Heart left ventricle (tissue), 16 donors: ENCODE measurements at regions not wholly inside any gene's neighbourhood (a gene's known extent, or its start where the extent isn't known, plus 50 kb on each side); places are given as distances from the start of the nearest gene placed in this dataset.

ENCODE experiments used
- ATAC-seq, 4 donors: fragments of 200-7000 bp; cut with Tn5 transposase; one replicate each; pipeline ENCODE4 v1.9.1; 2020 to 2022; ENCODE audit warnings: moderate library complexity in 4 of 4, mild to moderate bottlenecking in 3 of 4, moderate number of reproducible peaks in 1 of 4
- DNase-seq, 5 donors: peaks; one replicate each; pipeline ENCODE4 v3.0.0-alpha.2; 2020
- H3K27ac ChIP-seq, 12 donors: fragments of 200-600 bp; sonication (generic) in 4 of 12; one replicate each; pipeline versions ENCODE4 v1.5.0 to v1.8.0; 2016 to 2022; ENCODE audit warnings: mild to moderate bottlenecking in 2 of 12
- H3K27me3 ChIP-seq, 9 donors: fragments of 200-600 bp; sonication (generic) in 2 of 9; one replicate each; pipeline versions ENCODE4 v1.5.1 to v1.8.0; 2016 to 2022; ENCODE audit warnings: mild to moderate bottlenecking in 3 of 9
- H3K36me3 ChIP-seq, 9 donors: fragments of 200-600 bp; sonication (generic) in 2 of 9; one replicate each; pipeline versions ENCODE4 v1.5.0 to v1.8.0; 2018 to 2022; ENCODE audit warnings: mild to moderate bottlenecking in 2 of 9
- H3K4me1 ChIP-seq, 12 donors: fragments of 200-600 bp; sonication (generic) in 4 of 12; one replicate each; pipeline versions ENCODE4 v1.5.0 to v1.8.0; 2016 to 2022; ENCODE audit warnings: mild to moderate bottlenecking in 3 of 12
- H3K4me3 ChIP-seq, 12 donors: fragments of 200-600 bp; sonication (generic) in 4 of 12; one replicate each; pipeline versions ENCODE4 v1.5.0 to v1.8.0; 2017 to 2022; ENCODE audit warnings: mild to moderate bottlenecking in 9 of 12, moderate library complexity in 4 of 12
- H3K9me3 ChIP-seq, 12 donors: fragments of 200-600 bp; sonication (generic) in 4 of 12; one replicate each; pipeline versions ENCODE4 v1.5.0 to v1.8.0; 2016 to 2022; ENCODE audit warnings: mild to moderate bottlenecking in 1 of 12
- CTCF ChIP-seq, 12 donors: fragments of 200-600 bp; sonication (generic) in 4 of 12; IDR thresholded peaks; one replicate each; pipeline versions ENCODE4 v1.5.0 to v1.8.0; 2018 to 2022; ENCODE audit warnings: antibody characterized with exemption in 12 of 12, mild to moderate bottlenecking in 5 of 12
- POLR2A ChIP-seq, 2 donors: fragments of 450-650 bp; IDR thresholded peaks; one replicate each; pipeline ENCODE4 v1.6.1; 2017; ENCODE audit warnings: antibody characterized with exemption in 2 of 2, mild to moderate bottlenecking in 2 of 2, moderate library complexity in 2 of 2
- WGBS, 4 donors: extraction: QIAGEN DNeasy Blood & Tissue Kit in 2 of 4; methylation state at CpG; one replicate each; pipeline versions ENCODE4 v1.1.5 to v1.1.7; 2013 to 2018; 5-methylcytosine and 5-hydroxymethylcytosine counted together
- intact Hi-C, 10 donors: fragments of 100-400 bp; cut with DNase I; formaldehyde crosslinking; loops; one replicate each; pipeline versions ENCODE4 v1.11.1 to v1.14.2; 2022
- donor health status: ischemic (EF 13 %, LVEDD 7.1; RV severe dilation, severe dysfunction).
- donor health status: healthy with polysubstance abuse.
- donor health status: DM: no; HTN: yes; CAD: no.
- donor health status: DM: no; HTN: no; CAD: no.
- donor health status: ischemic (EF 25% LVEDD 6.9; RV normal size, moderate dysfunction).
- donor health status: ischemic (EF 25% LVEDD 5.7; RV mildly dilated, moderate dysfunction).
- donor health status: healthy.
- donor health status: DM: yes; HTN: yes; CAD: no.
- donor health status: ischemic (EF 35%, LVEDD 5.7; RV mildly dilated, moderate dysfunction).
- donor health status: nonischemic (EF 11% LVEDD 7.7; RV severe dilation, severe dysfunction).
- donor health status: DM: yes; HTN: yes; CAD: no.
- donor health status: PGD.
- donor health status: ischemic (EF 29% LVEDD 5.4; RV normal size, mild dysfunction).
- donor health status: nonischemic (EF 23%, LVEDD 6.1; RV moderate dilation, normal function).

- Histone ChIP-seq H3K27ac (no peak overlapping the region), H3K27me3 (no peaks in the 10 kb centered on the region), H3K36me3 (no peaks in the 10 kb centered on the region), H3K4me3 (no peak overlapping the region), H3K4me1 (no peaks in the 10 kb centered on the region), H3K9me3 (no peaks in the 10 kb centered on the region)
- DNase-seq (no peak), ATAC-seq (no peak)
- intact Hi-C loops = no loop called here
- TF ChIP-seq CTCF (IDR thresholded peaks at IDR 0.05) (no peak), POLR2A (IDR thresholded peaks at IDR 0.05) (no peak)
- 62 to 67% (median 63%) methylated on average over 3 of the region's 3 CpGs for WGBS, 4 donors
These were observed 160.3 kb downstream of the SNX10 start for GRCh38 chr7:26451997-26452396.

GRCh38 chr7:26454180-26454579 lies 162.5 kb downstream of the SNX10 start:
- TF ChIP-seq CTCF (IDR thresholded peaks at IDR 0.05) = no peak
- TF ChIP-seq POLR2A (IDR thresholded peaks at IDR 0.05) = no peak
- 56 to 75% (median 60%) methylated on average over 3 of the region's 3 CpGs for WGBS, 4 donors

GRCh38 chr7:26457696-26458327 lies 166.2 kb downstream of the SNX10 start:
- no peak for DNase-seq
- H3K36me3 ChIP-seq = no peaks in the 10 kb centered on the region
- no peak overlapping the region for H3K4me3 ChIP-seq
- no peaks in the 10 kb centered on the region for H3K9me3 ChIP-seq
- WGBS, 4 donors = 61 to 63% (median 62%) methylated on average over 7 of the region's 7 CpGs
- TF ChIP-seq POLR2A (IDR thresholded peaks at IDR 0.05) = no peak
- no peak for TF ChIP-seq CTCF (IDR thresholded peaks at IDR 0.05)
- peak in 1 of 4 donors; percentile 16 for ATAC-seq
- H3K27ac ChIP-seq = no peak overlapping the region
- H3K27me3 ChIP-seq = no peaks in the 10 kb centered on the region
- intact Hi-C loops = no loop called here
- no peaks in the 10 kb centered on the region for H3K4me1 ChIP-seq

More at GRCh38 chr7:26454180-26454579, 162.5 kb downstream of the SNX10 start:
- no peak for ATAC-seq
- Histone ChIP-seq H3K4me1 (no peaks in the 10 kb centered on the region), H3K27me3 (no peaks in the 10 kb centered on the region), H3K27ac (no peak overlapping the region), H3K4me3 (no peak overlapping the region), H3K36me3 (no peaks in the 10 kb centered on the region), H3K9me3 (no peaks in the 10 kb centered on the region)
- no peak for DNase-seq
- intact Hi-C loops = no loop called here

- Histone ChIP-seq H3K9me3 (no peaks in the 10 kb centered on the region), H3K27me3 (no peaks in the 10 kb centered on the region), H3K36me3 (no peaks in the 10 kb centered on the region), H3K4me1 (no peaks in the 10 kb centered on the region), H3K4me3 (no peak overlapping the region), H3K27ac (no peak overlapping the region)
- DNase-seq = no peak
- no peak for ATAC-seq
- intact Hi-C loops = no loop called here
- TF ChIP-seq POLR2A (IDR thresholded peaks at IDR 0.05) (no peak), CTCF (IDR thresholded peaks at IDR 0.05) (no peak)
- 90 to 92% (median 90%) methylated on average over 6 of the region's 6 CpGs for WGBS, 4 donors
These were observed 166.9 kb downstream of the SNX10 start for GRCh38 chr7:26458466-26459145.
